GM19372 (cell line): ENCODE measurements at regions not wholly inside any gene's neighbourhood (a gene's known extent, or its start where the extent isn't known, plus 50 kb on each side); places are given as distances from the start of the nearest gene placed in this dataset.

ENCODE experiments used
- ATAC-seq: cut with Tn5 transposase; IDR thresholded peaks from one replicate; pipeline ENCODE4 v1.9.1; 2021; ENCODE audit warnings: mild to moderate bottlenecking, low read depth, moderate library complexity; ENCODE audit not compliant: unreplicated experiment

- ATAC-seq, result no peak
Observed at GRCh38 chr12:14249368-14249767, 116.1 kb upstream of the ATF7IP start.

GRCh38 chr12:14252697-14253096 lies 112.8 kb upstream of the ATF7IP start:
- ATAC-seq, result no peak

- ATAC-seq, result no peak
Observed at GRCh38 chr12:14253496-14253895, 112.0 kb upstream of the ATF7IP start.

GRCh38 chr12:14254781-14255180 lies 110.7 kb upstream of the ATF7IP start:
- ATAC-seq, result no peak

- ATAC-seq, result no peak
Observed at GRCh38 chr12:14256121-14256520, 109.4 kb upstream of the ATF7IP start.

GRCh38 chr12:14256555-14257169 lies 108.8 kb upstream of the ATF7IP start:
- no peak for ATAC-seq

GRCh38 chr12:14257303-14257733 lies 108.2 kb upstream of the ATF7IP start:
- ATAC-seq, result no peak

- ATAC-seq, result no peak
Observed at GRCh38 chr12:14257734-14258574, 107.5 kb upstream of the ATF7IP start.

GRCh38 chr12:14258575-14258940 lies 106.9 kb upstream of the ATF7IP start:
- no peak for ATAC-seq

GRCh38 chr12:14259481-14260010 lies 105.9 kb upstream of the ATF7IP start:
- no peak for ATAC-seq

GRCh38 chr12:14260011-14260993 lies 105.2 kb upstream of the ATF7IP start:
- ATAC-seq, result no peak

- no peak for ATAC-seq
Observed at GRCh38 chr12:14261096-14261495, 104.4 kb upstream of the ATF7IP start.

GRCh38 chr12:14261861-14262260 lies 103.6 kb upstream of the ATF7IP start:
- ATAC-seq, result no peak

GRCh38 chr12:14262771-14263511 lies 102.5 kb upstream of the ATF7IP start:
- no peak for ATAC-seq

- ATAC-seq, result no peak
Observed at GRCh38 chr12:14263742-14264141, 101.7 kb upstream of the ATF7IP start.

- no peak for ATAC-seq
Observed at GRCh38 chr12:14264316-14264715, 101.2 kb upstream of the ATF7IP start.

GRCh38 chr12:14264778-14265177 lies 100.7 kb upstream of the ATF7IP start:
- no peak for ATAC-seq

GRCh38 chr12:14268120-14268515 lies 97.4 kb upstream of the ATF7IP start:
- no peak for ATAC-seq

GRCh38 chr12:14270392-14270791 lies 95.1 kb upstream of the ATF7IP start:
- ATAC-seq, result no peak
